Ishikawa (cell line): ENCODE measurements at regions not wholly inside any gene's neighbourhood (a gene's known extent, or its start where the extent isn't known, plus 50 kb on each side); places are given as distances from the start of the nearest gene placed in this dataset.

ENCODE experiments used
- CEBPB ChIP-seq: IDR thresholded peaks from 2 replicates; pipeline ENCODE4 v1.6.1; 2012
- CREB1 ChIP-seq: IDR thresholded peaks from 2 replicates; pipeline ENCODE4 v1.6.1; 2012; ENCODE audit warnings: low read depth
- EGR1 ChIP-seq: IDR thresholded peaks from 2 replicates; pipeline ENCODE4 v1.6.1; 2012
- EP300 ChIP-seq: IDR thresholded peaks from 2 replicates; pipeline ENCODE4 v1.6.1; 2012; ENCODE audit warnings: borderline replicate concordance
- FOXM1 ChIP-seq: IDR thresholded peaks from 2 replicates; pipeline ENCODE4 v1.6.1; 2012; ENCODE audit warnings: low read depth, borderline replicate concordance
- NFIC ChIP-seq: IDR thresholded peaks from 2 replicates; pipeline ENCODE4 v1.6.1; 2012
- RAD21 ChIP-seq: IDR thresholded peaks from 2 replicates; pipeline ENCODE4 v1.6.1; 2012; ENCODE audit warnings: low read depth
- TAF1 ChIP-seq: IDR thresholded peaks from 2 replicates; pipeline ENCODE4 v1.6.1; 2012; ENCODE audit warnings: low read depth, mild to moderate bottlenecking
- TCF12 ChIP-seq: IDR thresholded peaks from 2 replicates; pipeline ENCODE4 v1.6.1; 2012; ENCODE audit warnings: low read depth
- TEAD4 ChIP-seq: IDR thresholded peaks from 2 replicates; pipeline ENCODE4 v1.6.1; 2012
- YY1 ChIP-seq: IDR thresholded peaks from 2 replicates; pipeline ENCODE4 v1.6.1; 2012; ENCODE audit warnings: low read depth
- ZBTB7A ChIP-seq: IDR thresholded peaks from 2 replicates; pipeline ENCODE4 v1.6.1; 2012; ENCODE audit warnings: low read depth
- TF ChIP-seq, protein P1 (sequence below): IDR thresholded peaks from 2 replicates; pipeline ENCODE4 v1.6.1; 2012
- TF ChIP-seq, protein P2 (sequence below): IDR thresholded peaks from 2 replicates; pipeline ENCODE4 v1.6.1; 2012
- TF ChIP-seq, protein P3 (sequence below): IDR thresholded peaks from 2 replicates; pipeline ENCODE4 v1.6.1; 2012; ENCODE audit warnings: low read depth, mild to moderate bottlenecking

DNA sequence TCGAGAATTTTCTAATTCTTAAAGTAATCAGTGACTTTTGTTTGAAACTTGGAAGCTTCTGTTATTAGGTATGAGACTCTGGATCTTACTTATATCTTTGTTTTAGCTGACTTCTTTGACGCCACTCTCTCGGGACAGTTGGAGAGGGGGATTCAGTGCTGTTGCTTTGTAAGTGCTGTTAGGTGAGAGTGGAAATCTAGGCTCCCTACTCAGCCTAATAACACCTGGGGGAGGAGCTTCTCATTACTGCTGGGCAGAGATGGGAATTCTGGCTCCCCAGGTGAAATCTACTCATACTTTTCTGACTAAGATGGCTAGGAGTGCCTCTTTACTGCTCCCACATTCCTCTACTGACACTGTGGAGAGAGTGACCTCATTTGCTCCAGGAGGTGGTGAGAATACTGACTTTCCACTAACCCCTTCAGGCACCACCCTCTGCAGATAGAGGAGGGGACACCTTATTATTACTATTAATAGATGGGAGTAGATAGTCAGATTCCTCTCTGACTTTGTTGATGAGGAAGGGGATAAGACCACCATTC is 324.9 kb upstream of the SPRY2 start:
- TF ChIP-seq EGR1 (no peak), TEAD4 (no peak), FOXM1 (no peak), RAD21 (no peak), YY1 (no peak), ZBTB7A (no peak), CEBPB (no peak), TAF1 (no peak), TCF12 (no peak)
- TF ChIP-seq, protein P1, sequence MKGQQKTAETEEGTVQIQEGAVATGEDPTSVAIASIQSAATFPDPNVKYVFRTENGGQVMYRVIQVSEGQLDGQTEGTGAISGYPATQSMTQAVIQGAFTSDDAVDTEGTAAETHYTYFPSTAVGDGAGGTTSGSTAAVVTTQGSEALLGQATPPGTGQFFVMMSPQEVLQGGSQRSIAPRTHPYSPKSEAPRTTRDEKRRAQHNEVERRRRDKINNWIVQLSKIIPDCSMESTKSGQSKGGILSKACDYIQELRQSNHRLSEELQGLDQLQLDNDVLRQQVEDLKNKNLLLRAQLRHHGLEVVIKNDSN: no peak
- TF ChIP-seq, protein P2, sequence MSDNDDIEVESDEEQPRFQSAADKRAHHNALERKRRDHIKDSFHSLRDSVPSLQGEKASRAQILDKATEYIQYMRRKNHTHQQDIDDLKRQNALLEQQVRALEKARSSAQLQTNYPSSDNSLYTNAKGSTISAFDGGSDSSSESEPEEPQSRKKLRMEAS: no peak

DNA sequence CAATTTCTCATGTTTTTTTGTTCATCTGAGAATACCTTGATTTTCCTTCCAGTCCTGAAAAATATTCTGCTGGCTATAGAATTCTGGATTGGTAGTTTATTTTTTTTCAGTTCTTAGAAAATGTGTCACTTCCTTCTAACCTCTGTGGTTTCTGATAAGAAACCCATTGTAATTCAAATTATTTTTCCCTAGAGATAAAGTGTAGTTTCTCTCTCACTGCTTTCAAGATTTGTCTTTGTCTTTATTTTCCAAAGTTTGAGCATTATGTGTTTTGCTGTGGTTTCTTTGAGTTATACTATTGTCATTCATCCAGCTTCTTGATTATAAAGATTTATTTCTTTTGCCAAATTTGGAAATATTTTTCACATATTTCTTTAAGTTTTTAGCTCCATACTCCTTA is 324.0 kb upstream of the SPRY2 start:
- TF ChIP-seq NFIC: no peak
- no peak for TF ChIP-seq CREB1
- TF ChIP-seq ZBTB7A: no peak
- TF ChIP-seq, protein P2: no peak
- no peak for TF ChIP-seq CEBPB
- TF ChIP-seq, protein P3, sequence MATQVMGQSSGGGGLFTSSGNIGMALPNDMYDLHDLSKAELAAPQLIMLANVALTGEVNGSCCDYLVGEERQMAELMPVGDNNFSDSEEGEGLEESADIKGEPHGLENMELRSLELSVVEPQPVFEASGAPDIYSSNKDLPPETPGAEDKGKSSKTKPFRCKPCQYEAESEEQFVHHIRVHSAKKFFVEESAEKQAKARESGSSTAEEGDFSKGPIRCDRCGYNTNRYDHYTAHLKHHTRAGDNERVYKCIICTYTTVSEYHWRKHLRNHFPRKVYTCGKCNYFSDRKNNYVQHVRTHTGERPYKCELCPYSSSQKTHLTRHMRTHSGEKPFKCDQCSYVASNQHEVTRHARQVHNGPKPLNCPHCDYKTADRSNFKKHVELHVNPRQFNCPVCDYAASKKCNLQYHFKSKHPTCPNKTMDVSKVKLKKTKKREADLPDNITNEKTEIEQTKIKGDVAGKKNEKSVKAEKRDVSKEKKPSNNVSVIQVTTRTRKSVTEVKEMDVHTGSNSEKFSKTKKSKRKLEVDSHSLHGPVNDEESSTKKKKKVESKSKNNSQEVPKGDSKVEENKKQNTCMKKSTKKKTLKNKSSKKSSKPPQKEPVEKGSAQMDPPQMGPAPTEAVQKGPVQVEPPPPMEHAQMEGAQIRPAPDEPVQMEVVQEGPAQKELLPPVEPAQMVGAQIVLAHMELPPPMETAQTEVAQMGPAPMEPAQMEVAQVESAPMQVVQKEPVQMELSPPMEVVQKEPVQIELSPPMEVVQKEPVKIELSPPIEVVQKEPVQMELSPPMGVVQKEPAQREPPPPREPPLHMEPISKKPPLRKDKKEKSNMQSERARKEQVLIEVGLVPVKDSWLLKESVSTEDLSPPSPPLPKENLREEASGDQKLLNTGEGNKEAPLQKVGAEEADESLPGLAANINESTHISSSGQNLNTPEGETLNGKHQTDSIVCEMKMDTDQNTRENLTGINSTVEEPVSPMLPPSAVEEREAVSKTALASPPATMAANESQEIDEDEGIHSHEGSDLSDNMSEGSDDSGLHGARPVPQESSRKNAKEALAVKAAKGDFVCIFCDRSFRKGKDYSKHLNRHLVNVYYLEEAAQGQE: no peak
- TF ChIP-seq EP300: no peak
- no peak for TF ChIP-seq TAF1
- no peak for TF ChIP-seq FOXM1

DNA sequence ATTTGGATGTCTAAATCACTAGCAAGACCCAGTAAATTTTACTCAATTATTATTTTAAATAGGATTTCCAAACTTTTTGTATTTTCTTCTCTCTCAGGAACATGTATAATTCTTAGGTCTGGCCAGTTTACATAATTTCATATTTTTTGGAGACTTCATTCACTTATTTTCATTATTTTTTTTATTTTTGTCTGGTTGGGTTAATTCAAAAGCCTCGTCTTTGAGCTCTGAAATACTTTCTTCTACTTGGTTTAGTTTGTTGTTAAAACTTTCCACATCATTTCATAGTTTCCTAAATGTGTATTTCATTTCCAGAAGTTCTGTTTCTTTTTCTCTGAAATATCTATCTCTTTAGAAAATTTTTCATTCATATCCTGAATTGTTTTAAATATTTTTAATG is 322.9 kb upstream of the SPRY2 start:
- TF ChIP-seq, protein P1: no peak
- no peak for TF ChIP-seq TAF1
- no peak for TF ChIP-seq EGR1
- TF ChIP-seq TEAD4: no peak
- TF ChIP-seq CREB1: no peak
- TF ChIP-seq TCF12: no peak
- no peak for TF ChIP-seq CEBPB
- TF ChIP-seq EP300: no peak

DNA sequence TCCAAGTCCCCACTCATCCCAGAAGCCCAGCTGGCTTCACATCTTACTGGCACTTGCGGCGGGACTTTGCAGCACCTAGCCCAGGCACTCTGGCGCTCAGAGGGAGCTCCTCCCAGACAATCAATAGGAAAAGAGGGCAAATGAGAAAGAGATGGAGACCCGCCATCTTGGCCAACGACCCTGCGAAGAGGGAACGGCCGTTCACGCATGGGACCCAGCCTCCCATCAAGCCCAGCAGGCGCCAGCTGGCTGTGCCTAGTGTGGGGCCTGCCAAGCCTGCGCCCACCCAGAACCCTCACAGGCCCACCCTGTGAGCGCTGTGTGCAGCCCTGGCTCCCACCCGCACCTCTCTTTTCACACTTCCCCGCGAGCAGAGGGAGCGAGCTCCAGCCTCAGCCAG is 317.8 kb upstream of the SPRY2 start:
- TF ChIP-seq ZBTB7A: no peak
- TF ChIP-seq TEAD4: no peak

DNA sequence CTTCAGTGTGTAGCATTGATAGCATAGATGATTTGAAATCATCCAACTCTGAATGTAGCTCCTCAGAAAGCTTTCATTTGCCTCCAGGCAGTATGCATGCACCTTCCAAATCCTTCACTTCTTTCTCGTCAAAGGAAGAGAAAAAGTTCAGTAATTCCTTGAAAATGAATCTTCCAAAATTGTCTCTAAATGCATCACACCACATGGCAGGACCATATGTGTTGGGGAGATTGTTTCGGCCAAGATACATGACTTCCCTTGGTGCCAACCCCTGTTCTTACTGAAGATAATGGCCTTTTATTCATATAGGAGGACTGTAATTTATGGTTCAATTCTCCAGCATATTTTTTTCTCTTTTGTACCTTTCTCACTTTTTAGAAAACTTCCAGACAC is 315.6 kb upstream of the SPRY2 start:
- TF ChIP-seq TAF1 (no peak), ZBTB7A (no peak), FOXM1 (no peak), YY1 (no peak), CREB1 (no peak), TCF12 (no peak), CEBPB (no peak), EP300 (no peak), TEAD4 (no peak), NFIC (no peak), RAD21 (no peak), EGR1 (no peak)
- TF ChIP-seq, protein P2: no peak
- TF ChIP-seq, protein P1: no peak
- TF ChIP-seq, protein P3: no peak

DNA sequence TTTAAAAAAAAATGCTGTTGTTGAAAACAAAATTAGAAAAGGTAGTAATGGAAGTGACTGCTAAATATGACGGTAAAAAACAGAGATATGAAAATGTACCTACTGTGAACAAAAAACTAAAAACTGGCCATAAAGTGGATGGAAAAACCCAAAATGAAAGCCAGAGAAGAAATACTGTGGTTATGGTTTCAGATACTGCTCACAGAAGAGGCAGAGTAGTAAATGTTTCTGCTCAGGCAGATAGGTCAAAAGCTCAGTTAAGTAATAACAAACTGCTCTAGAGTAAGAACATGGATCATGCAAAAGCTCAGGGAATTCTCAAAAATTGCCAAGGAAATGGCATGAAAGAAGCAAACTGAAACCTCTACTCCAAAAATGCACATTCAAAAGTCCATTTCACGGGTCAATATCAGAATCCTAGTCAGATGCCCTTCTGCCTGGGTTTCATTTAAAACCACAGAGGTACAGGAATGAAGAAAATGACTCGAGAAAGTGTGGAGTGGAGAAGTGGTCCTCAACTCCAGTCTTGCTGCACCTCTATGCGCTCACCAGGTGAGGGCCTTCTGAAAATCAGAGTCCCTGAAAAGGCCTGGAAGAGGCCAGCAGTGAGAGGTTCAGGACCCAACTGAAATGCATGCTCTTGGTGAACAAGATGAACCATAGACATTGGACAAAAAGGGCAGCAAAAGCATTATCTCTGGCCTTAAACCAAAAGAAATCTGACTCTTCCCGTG is 315.0 kb upstream of the SPRY2 start:
- TF ChIP-seq EGR1 (no peak), RAD21 (no peak), FOXM1 (no peak), CREB1 (no peak), YY1 (no peak), ZBTB7A (no peak), TEAD4 (no peak), CEBPB (no peak), NFIC (no peak)
- TF ChIP-seq, protein P3: no peak
- TF ChIP-seq, protein P1: no peak
